A204.1 (cell line): ENCODE measurements at regions not wholly inside any gene's neighbourhood (a gene's known extent, or its start where the extent isn't known, plus 50 kb on each side); places are given as distances from the start of the nearest gene placed in this dataset.
A peak's percentile ranks its signal among the peaks of the same experiment; 100 is the strongest.
"Not testable (repeated sequence)": the region's sequence is repeated elsewhere in the genome, so short reads cannot be mapped to it uniquely, and the experiment has no call there.

Experiments used
- FAIRE-seq: peaks from 2 replicates; lab custom pipeline; 2012; peaks lifted over from hg19 to GRCh38; lab: Jason Lieb, UNC

DNA sequence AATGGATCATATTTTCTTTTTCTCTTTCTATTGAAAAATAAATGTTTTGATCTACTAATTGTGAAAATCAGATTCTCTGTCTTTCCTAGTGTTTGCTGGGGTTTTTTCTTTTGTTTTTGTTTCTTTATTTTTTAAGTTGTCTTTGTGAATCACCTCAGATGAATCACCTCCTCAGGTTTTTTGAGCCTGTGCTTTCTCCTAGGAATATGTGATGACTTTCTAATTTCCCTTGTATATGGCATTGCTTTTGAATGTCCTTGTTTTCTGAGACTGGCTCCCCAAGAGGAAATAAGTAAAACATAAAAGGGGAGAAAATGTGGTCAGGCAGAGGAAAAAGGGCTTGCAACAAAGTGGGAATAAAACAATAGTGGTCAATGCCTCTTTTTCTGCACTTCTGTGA lies 750.0 kb downstream of the ZPLD1 start:
- FAIRE-seq: no peak

DNA sequence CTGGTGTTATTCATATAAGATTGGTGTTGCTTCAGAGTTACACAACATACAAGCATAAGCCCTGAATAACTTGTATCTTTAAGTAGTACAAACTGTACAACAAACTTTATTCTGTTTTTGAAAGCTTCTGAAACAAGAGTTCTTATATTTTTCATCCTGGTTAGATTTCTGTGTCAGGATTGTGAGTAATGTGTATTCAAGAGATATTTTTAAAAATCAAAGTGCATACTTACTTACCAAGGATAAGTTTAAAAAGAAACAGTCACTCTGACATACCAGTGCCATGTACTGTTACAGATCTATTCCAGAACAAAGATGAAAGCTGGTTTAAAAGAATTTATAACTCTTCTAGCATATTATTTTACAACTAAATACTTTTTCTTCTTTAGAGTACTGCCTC lies 755.1 kb downstream of the ZPLD1 start:
- no peak for FAIRE-seq

DNA sequence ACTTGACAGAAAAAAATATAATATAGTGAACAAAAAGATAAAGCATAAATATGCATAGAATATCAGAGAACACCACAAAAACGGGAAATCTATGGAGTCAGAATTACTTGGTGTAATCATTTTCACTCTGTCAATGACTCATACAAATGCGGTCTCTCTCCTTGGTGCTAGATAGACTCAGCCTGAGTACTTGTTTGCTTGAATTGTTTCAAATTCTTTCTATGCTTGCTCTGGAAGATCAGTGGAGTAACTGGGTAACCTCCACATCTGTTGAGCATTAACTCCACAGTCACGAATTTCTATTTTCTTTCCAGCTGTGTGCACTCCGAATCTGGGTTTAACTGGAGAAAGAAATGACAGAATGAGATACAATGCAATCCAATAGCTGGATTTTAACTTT lies 760.4 kb downstream of the ZPLD1 start:
- FAIRE-seq: no peak

DNA sequence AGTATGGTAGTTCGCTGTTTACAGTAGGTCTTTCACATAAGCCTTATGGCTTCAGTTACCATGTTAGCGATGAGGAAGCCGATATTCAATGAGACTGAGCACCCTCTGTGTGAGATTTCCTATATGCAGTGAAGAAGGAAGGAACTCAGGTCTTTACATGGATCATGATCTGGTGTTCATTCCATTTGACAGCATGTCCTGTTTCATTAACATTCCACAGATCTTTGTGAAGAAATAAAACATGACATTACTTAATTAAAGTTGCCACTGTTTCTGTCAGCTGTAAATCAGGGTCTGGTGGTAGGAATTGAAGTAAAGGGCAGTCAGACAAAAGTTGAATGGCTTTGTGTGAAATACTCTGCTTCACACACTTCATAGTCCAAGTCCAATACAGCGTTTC lies 768.6 kb downstream of the ZPLD1 start:
- FAIRE-seq: no peak

DNA sequence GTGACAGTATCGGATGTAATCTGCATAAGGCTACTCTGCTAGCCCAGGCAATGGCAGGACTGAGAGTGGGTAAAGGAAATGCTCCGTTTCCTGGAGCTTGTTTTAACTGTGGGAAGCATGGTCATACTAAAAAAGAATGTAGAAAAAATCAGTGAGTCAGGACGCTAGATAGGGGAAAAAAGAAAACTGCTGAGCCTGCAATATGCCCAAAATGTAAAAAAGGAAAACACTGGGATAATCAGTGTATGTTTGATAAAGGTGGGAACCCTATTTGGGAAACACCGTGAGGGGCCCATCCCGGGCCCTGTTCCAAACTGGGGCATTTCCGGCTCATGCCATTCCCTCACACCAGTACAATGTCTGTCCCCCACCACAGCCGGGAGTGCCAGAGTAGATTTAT lies 775.8 kb downstream of the ZPLD1 start:
- no peak for FAIRE-seq

DNA sequence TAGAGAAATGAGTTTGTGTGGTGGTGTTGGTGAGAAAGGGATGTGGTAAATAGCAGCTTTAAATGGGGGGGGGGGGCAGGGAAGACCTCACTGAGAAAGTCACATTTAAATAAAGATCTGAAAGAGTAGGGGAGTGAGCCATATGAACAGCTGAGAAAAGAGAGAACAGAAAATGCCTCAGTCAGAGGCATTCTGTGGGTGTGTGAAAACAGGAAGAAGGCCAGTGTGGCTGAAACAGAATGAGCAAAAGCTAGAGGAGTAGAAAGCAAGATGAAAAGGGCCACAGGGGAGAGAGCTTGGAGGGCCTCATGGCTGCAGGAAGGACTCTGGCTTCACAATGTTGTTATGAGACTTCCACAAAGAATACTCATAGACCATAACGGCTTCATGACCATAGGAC lies 783.3 kb downstream of the ZPLD1 start:
- no peak for FAIRE-seq

DNA sequence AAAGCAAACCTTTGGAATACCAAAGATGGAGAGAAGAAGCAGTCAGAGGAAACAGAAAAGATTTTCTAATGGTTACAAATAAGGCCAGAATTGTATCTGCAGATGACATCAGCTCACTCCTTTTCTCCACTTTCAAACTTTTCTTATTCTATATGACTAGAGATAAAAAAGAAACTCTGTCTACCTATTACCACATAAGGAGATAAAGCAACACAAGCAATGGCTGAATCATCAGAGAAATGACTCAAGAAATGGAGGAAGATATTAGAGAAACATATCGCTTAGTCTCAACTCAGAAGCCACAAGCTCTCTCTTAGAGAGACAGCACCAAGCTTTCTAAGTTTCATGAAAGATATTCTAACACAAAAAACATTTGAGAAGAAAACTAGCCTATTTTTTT lies 784.0 kb downstream of the ZPLD1 start:
- no peak for FAIRE-seq

DNA sequence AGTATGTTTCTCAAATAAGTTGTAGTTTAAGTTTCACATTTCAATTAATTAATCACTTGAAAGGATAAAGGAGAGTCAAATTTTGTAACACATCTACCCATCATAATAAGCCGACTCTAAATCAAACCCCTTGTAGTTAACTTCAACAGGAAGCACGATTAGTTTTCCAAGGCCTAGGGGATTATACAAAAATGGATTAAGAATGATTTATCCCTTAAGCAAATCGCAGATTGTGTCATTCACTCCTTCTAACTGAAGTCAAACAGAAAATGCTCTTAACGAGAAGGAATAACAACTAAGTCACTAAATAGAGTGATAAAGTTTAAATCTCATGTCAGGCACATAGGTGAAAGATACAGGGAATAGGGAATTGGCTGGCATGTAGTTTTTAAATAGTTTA lies 792.8 kb downstream of the ZPLD1 start:
- FAIRE-seq: no peak

DNA sequence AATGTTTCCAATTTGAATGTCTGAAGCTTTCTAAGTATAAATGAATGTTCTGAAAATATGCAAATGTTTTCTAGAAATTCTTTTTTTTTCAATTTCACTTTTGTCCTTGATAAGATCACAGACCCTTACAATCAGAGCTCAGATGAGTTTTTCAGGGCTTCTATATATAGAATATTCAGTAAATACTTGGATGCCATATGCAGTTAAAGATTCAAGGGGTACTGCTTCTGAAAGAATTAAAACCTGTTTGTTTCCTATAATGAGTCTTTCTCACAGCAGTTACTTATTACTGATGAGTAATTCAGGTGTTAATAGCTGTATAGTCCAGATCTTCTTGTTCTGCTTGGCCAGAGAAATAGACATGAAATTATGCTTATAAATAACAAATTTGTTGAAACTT lies 812.6 kb downstream of the ZPLD1 start:
- FAIRE-seq: no peak

DNA sequence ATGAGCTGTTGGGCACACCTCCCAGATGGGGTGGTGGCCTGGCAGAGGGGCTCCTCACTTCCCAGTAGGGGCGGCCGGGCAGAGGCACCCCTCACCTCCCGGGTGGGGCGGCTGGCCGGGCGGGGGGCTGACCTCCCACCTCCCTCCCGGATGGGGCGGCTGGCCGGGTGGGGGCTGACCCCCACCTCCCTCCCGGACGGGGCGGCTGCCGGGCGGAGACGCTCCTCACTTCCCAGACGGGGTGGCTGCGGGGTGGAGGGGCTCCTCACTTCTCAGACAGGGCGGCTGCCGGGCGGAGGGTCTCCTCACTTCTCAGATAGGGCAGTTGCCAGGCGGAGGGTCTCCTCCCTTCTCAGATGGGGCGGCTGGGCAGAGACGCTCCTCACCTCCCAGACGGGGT lies 820.0 kb downstream of the ZPLD1 start:
- not testable (repeated sequence) for FAIRE-seq

DNA sequence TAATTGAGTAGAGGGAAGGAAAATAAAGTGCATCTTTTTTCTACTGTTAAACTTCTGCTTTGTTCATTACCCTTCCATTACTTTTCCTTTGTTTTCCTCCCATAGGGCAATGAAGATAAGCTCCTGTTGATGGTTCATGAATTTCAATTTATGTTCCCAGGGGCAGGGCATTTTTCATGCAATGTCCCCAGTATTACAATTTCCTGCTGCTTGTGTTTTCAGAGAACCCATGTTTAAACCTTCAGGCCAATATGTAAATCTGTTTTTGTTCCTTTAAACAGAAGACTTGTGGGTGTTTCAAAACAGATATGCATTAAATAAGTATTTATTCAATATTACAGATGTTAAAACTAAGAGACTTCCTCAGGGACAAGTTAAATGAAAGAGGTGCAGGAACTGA lies 834.5 kb downstream of the ZPLD1 start:
- FAIRE-seq: no peak

DNA sequence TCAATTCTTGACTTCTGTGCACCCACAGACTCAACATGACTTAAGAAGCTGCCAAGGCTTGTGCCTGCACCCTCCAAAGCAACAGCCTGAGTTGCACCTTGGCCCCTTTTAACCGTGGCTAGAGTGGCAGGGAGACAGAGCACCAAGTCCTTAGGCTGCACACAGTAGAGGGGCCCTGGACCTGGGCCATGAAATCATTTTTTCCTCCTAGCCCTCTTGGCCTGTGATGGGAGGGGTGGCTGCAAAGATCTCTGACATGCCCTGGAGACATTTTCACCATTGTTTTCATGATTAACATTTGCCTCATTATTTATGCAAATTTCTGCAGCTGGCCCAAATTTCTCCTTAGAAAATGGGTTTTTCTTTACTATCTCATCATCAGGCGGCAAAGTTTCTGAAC lies 836.8 kb downstream of the ZPLD1 start:
- no peak for FAIRE-seq

DNA sequence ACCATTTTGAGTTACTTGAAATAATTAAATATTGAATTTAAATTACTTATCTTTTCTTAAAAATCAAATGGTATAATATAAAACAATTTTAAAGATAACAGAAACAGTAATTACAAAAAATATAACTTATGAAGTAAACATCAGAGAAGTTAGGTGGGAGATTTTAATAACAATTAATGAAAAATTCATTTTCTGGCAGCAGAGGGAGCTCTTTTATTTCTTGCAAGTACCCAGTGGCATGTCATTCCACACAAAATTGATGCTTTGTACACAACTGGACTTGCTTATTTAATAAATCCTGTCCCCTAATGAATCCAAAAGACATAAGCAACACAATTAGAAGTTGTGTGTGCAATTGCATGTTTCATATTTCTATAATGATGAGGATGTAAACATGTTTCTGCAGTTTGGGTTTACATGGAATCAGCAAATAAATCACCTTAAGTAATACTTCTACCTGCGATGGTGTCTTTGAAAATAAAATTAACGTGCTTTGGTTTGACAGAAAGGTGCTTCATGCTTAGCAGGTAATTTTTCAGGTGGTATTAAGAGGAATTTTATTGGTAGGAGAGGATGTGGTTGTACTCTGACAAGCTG lies 861.3 kb downstream of the ZPLD1 start:
- FAIRE-seq: peak; percentile 97

DNA sequence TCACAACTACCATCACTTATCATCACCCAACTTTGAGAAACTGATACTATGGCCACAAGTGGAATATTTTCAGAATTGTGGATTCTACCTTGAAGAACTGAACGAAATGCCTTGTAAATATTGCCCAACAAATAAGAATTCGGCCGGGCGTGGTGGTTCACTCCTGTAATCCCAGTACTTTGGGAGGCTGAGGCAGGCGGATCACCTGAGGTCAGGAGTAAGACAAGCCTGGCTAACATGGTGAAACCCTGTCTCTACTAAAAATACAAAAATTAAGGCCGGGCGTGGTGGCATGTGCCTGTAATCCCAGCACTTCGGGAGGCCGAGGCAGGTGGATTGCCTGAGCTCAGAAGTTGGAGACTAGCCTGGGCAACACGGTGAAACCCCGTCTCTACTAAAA lies 862.7 kb downstream of the ZPLD1 start:
- not testable (repeated sequence) for FAIRE-seq

DNA sequence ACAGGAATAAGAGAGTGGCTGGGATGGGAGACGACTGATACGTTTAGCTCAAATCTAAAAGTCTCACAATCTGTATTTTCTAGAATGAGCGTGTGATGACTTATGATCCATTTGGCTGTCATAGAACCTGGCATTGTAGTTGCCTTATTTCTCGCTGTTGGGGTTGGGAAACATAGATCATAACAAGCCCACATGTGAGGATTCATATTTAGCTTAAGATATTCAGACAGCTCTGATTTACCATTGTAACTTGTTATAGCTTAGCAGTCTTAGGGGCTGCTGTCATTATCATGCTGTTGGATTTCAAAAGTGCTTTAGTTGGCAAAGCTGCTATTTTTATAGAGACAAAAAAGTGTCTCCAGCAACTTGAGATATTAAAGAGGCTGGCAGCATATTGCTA lies 871.3 kb downstream of the ZPLD1 start:
- no peak for FAIRE-seq

DNA sequence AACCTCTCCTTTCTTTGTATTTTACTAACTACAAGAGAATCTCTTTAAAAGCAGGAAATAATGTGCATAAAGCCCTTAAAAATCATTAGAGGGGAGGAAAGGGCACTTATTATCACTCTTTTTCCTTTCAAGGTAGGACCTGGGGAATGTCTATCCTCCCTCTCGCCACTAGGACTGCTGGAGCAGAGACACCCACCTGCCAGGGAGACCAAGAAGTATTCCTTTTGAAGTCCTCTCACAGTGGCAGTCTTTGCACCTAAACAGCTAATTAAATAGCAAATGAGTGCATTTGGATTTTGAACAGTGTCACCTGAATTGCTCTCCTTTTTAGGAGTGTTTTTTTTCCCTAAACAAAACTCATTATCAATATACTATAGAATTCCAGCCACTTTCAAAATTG lies 874.1 kb downstream of the ZPLD1 start:
- FAIRE-seq: no peak

DNA sequence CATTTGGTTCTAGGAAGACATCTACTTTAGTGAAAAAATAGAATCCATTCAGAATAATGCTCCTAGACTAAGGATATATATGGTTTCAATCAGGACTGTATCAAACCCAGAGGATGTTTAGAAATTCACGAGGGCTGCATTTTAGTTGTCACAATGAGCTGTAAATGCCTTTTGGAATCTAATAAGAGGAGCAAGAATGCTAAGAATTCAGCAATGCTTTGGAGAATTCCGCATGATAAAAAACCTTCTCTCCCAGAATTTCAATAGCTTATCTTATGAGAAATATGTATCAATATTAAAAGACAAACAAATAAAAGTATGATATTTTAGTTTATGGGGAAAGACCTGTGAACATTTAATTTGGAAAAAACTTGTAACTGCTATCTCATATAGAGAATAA lies 885.1 kb downstream of the ZPLD1 start:
- no peak for FAIRE-seq

DNA sequence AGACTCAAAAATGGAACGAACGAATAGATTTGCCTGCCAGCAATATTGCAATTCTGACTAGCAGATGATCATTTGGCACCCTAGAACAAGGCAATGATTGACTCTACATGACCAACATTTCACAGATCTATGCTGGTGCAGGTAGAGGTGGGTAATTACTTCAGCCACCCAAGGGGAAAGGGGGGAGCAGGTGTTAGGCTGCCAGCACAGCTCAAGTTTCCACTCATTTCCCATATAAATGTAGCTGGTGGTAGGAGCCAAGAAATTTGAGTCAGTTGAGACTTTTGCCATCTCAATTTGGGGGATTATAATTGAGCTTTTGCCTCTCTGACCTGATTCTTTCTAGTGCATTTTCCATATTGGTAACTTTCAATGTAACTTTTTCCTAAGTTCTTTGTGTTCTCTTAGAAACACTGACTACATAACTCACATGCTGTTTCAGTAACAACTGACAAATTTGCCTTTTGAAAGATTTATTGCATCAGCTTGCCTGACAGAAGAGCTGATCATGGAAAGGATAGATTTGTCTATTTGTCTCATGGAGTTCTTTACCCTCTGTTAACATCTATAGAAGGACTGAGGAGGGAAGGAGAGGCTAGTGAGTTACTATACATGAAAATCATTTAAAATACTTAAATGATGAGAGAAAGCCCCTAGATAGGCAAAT lies 902.5 kb downstream of the ZPLD1 start:
- no peak for FAIRE-seq

DNA sequence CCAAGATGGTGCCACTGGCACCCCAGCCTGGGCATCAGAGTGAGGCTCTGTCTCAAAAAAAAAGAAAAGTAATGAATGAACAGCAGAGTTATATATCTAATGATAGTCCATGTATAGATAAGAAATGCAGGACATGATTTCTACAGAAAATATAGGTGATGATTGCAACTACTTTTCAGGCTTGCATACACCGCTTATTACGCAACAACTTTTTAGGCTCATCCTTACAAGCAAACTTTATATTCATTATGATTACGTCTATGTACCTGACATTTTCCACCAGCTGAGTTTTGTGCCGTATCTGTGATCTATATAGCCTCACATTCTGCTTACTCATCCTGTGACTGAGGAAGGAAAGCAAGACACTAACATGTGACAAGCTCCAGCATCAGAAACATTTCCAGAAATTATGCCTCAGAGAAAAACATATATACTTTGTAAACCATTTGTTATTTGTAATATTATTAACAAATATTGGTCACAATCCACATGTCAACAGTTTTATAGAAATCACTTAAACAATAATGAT lies 906.3 kb downstream of the ZPLD1 start:
- FAIRE-seq: no peak

DNA sequence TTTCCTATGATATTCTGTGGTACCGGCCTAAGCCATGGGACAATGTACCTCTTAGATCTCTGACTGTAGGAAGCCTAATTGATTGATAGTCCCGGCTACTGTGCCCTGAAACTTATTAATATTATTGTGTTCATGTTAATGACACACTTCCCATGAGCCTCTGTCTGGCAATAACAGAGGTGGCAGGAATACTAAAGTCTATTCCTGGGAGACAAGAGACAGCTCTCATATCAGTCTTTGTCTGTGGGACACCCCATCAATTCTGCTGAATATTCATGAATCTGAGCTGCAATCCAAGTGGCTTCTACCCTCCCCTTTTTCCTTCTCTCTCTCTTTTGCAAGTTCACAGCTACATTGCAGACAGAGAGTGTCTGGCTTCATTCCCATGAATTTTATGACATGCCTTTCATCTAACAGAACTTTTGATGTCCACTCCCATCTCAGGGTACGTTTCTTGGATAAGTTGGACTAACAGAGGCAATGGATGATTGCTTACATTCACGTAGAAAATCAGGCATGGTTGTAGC lies 907.5 kb downstream of the ZPLD1 start:
- no peak for FAIRE-seq

DNA sequence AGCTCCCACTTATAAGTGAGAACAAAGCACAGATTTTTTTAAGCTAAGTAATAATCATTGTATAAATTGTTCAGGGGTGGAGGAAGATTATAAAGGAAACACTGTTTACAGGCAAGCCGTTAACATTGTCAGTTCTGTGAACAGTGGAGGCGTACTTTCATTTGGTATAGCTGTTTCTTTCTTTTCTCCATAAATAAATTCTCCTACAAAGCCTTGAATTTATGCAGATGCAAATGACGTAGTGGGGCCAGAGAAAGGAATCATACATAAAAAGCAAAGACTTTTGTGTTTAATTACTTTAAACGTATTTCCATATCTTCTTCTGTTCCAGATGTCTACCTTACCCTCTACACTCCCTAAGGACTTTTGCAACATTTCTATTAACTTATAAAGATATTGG lies 914.9 kb downstream of the ZPLD1 start:
- FAIRE-seq: no peak

DNA sequence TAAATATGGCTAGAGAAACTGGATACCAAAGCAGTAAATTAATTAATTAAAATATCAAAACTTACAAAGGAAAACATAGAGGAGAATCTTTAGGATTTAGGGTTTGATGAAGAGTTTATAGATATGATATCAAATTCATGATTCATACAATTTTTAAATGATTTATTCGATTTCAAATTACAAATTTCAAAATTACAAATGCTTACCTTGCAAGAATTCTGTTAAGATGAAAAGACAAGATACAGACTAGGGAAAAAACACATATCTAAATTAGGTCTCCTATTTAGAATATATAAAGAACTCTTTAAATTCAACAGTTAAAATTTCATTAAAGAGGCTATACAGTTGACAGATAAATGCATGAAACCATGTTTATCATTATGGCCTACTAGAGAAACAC lies 930.7 kb downstream of the ZPLD1 start:
- FAIRE-seq: peak; percentile 34

DNA sequence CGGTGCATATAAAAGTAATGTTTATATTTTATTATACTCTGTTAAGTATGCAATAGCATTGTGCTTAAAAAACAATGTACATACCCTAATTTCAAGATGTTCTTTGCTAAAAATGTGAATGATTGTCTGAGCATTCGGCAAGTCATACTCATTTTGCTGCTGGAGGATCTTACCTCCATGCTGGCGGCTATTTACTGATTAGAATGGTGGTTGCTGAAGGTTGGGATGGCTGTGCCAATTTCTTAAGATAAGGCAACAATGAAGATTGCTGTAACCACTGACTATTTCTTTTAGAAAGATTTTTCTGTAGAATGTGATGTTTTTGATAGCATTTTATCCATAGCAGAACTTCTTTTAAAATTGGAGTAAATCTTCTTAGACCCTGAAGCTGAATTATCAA lies 932.7 kb downstream of the ZPLD1 start:
- no peak for FAIRE-seq

DNA sequence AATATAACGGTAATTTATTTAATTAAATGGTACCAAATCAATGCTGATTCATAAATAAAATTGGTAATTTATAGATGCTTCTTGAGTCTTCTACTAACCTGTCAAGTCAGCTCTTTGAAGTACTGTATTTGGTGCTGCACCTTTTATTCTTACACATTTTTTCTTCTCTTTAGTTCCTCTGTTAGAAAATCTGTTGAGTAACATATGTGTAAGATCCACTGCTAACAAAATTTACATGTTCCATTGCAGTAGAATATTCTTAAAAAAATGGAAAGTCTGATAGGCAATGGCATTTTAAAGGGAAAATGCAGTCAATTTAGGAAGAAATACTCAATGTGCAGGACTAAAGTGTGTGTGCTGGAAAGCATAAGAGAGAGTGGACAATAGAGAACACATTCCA lies 936.6 kb downstream of the ZPLD1 start:
- FAIRE-seq: no peak
